GM12878 (cell line): ENCODE measurements at regions not wholly inside any gene's neighbourhood (a gene's known extent, or its start where the extent isn't known, plus 50 kb on each side); places are given as distances from the start of the nearest gene placed in this dataset.

Experiments
- ATAC-seq: fragments of 200-7000 bp; cut with Tn5 transposase; 3 replicates; pipeline ENCODE4 v1.9.1; 2020; ENCODE audit warnings: mild to moderate bottlenecking, moderate library complexity
- BruUV-seq: library from RNA; stranded (reverse); fragments of 400-500 nt; replicated peaks from 2 replicates; lab custom pipeline; 2021; lab: Mats Ljungman, UMichigan
- CTCF ChIA-PET: fragments of 300-600 bp; sonication (Branson Sonifier 250); formaldehyde crosslinking; extraction: SDS; loops from one replicate; lab custom pipeline; 2021; ENCODE audit warnings: inconsistent platforms; lab: Yijun Ruan, JAX
- POLR2A ChIA-PET: fragments of 350-600 bp; formaldehyde crosslinking; extraction: SDS; loops from one replicate; lab custom pipeline; 2021; ENCODE audit warnings: inconsistent platforms; lab: Charles Lee
- RAD21 ChIA-PET: fragments of 300-600 bp; sonication (Branson Sonifier 250); formaldehyde crosslinking; loops from one replicate; lab custom pipeline; 2023; ENCODE audit warnings: antibody characterized with exemption; ENCODE audit not compliant: unreplicated experiment; lab: Charles Lee
- SMC1A ChIA-PET: fragments of 300-600 bp; sonication (Branson Sonifier 250); formaldehyde crosslinking; loops from one replicate; lab custom pipeline; 2023; ENCODE audit not compliant: unreplicated experiment, uncharacterized antibody; lab: Charles Lee
- DNase-seq: peaks from one replicate; pipeline ENCODE4 v3.0.0-alpha.2; 2011; ENCODE audit warnings: low read depth, low spot score
- FAIRE-seq: peaks from 3 replicates; lab custom pipeline; 2011; peaks lifted over from hg19 to GRCh38; lab: Jason Lieb, UNC
- H2AFZ ChIP-seq: 2 replicates; pipeline ENCODE4 v1.6.0; 2011; ENCODE audit warnings: low read depth, low read length, control low read depth; ENCODE audit not compliant: control insufficient read depth
- H3K27ac ChIP-seq: 2 replicates; pipeline ENCODE4 v1.5.1; 2011; ENCODE audit warnings: control low read depth; ENCODE audit not compliant: control insufficient read depth, insufficient read depth
- H3K27me3 ChIP-seq, 2 experiments: replicated peaks in 1 of 2; 2 replicates each; pipeline versions ENCODE4 v1.6.0 to v1.6.1; 2011; ENCODE audit warnings: low read length in 1 of 2; ENCODE audit not compliant: control insufficient read depth in 2 of 2, insufficient read depth in 2 of 2
- H3K36me3 ChIP-seq, 2 experiments: 2 replicates each; pipeline ENCODE4 v1.5.1; 2011; ENCODE audit warnings: low read length in 1 of 2; ENCODE audit not compliant: control insufficient read depth in 2 of 2, insufficient read depth in 2 of 2
- H3K4me1 ChIP-seq: 2 replicates; pipeline ENCODE4 v1.6.1; 2011; ENCODE audit warnings: mild to moderate bottlenecking, low read length, moderate library complexity, mixed read lengths; ENCODE audit not compliant: control insufficient read depth, insufficient read depth
- H3K4me2 ChIP-seq: 2 replicates; pipeline ENCODE4 v1.6.0; 2011; ENCODE audit warnings: control low read depth; ENCODE audit not compliant: control insufficient read depth, insufficient read depth
- H3K4me3 ChIP-seq: fragments of 200-600 bp; sonication (generic); 2 replicates; pipeline ENCODE4 v1.5.1; 2016
- H3K79me2 ChIP-seq: 2 replicates; pipeline ENCODE4 v1.6.0; 2011; ENCODE audit warnings: low read length; ENCODE audit not compliant: control insufficient read depth, insufficient read depth
- H3K9ac ChIP-seq: 2 replicates; pipeline ENCODE4 v1.8.0; 2011; ENCODE audit warnings: low read length, control low read depth, mixed read lengths; ENCODE audit not compliant: control insufficient read depth, insufficient read depth
- H3K9me3 ChIP-seq: replicated peaks from 3 replicates; pipeline ENCODE4 v1.5.1; 2011; ENCODE audit warnings: mild to moderate bottlenecking, low read length; ENCODE audit not compliant: control insufficient read depth, insufficient read depth
- H4K20me1 ChIP-seq: 2 replicates; pipeline ENCODE4 v1.6.0; 2011; ENCODE audit not compliant: control insufficient read depth, insufficient read depth
- NFYB ChIP-seq: IDR thresholded peaks from 2 replicates; pipeline ENCODE4 v1.6.1; 2011; ENCODE audit warnings: low read depth, mild to moderate bottlenecking, low read length, improper control_type of control experiment, moderate library complexity; ENCODE audit not compliant: insufficient read depth
- PAX5 ChIP-seq: IDR thresholded peaks from 2 replicates; pipeline ENCODE4 v1.6.1; 2011; ENCODE audit warnings: low read depth, low read length, borderline replicate concordance
- USF1 ChIP-seq: IDR thresholded peaks from 2 replicates; pipeline ENCODE4 v1.6.1; 2011; ENCODE audit warnings: borderline replicate concordance, low read depth, mild to moderate bottlenecking, moderate library complexity, mixed read lengths, low read length; ENCODE audit not compliant: insufficient read depth; ENCODE audit errors: extremely low read length
- WGBS: methylation state at CpG from one replicate; pipeline ENCODE4 v1.1.6; 2016; ENCODE audit warnings: low lambda C conversion rate; ENCODE audit not compliant: insufficient replicate concordance, insufficient coverage; ENCODE audit errors: missing lambda C conversion rate; 5-methylcytosine and 5-hydroxymethylcytosine counted together
- in situ Hi-C: fragments of 300-500 bp; cut with MboI; formaldehyde crosslinking; loops from 9 replicates; pipeline ENCODE4 v1.14.3; 2018; ENCODE audit warnings: mixed read lengths
- intact Hi-C: fragments of 100-400 bp; cut with micrococcal nuclease; formaldehyde crosslinking; loops from one replicate; pipeline ENCODE4 v1.14.2; 2022; ENCODE audit not compliant: unreplicated experiment
- TF ChIP-seq, protein P1 (sequence below): fragments of 450-650 bp; IDR thresholded peaks from 2 replicates; pipeline ENCODE4 v1.6.1; 2017; ENCODE audit warnings: mild to moderate bottlenecking, moderate library complexity
- TF ChIP-seq, protein P2 (sequence below): fragments of 450-650 bp; IDR thresholded peaks from 2 replicates; pipeline ENCODE4 v1.6.1; 2017; ENCODE audit warnings: mild to moderate bottlenecking, low read depth, inconsistent platforms; ENCODE audit not compliant: poor library complexity, severe bottlenecking

GRCh38 chr9:106220415-106220814, 526.1 kb downstream of the TMEM38B start:
- POLR2A ChIA-PET: no interaction called here
- H3K4me2 ChIP-seq: no peak overlapping the region
- intact Hi-C loops: no loop called here
- no peaks in the 10 kb centered on the region for H3K4me1 ChIP-seq
- TF ChIP-seq, protein P1, sequence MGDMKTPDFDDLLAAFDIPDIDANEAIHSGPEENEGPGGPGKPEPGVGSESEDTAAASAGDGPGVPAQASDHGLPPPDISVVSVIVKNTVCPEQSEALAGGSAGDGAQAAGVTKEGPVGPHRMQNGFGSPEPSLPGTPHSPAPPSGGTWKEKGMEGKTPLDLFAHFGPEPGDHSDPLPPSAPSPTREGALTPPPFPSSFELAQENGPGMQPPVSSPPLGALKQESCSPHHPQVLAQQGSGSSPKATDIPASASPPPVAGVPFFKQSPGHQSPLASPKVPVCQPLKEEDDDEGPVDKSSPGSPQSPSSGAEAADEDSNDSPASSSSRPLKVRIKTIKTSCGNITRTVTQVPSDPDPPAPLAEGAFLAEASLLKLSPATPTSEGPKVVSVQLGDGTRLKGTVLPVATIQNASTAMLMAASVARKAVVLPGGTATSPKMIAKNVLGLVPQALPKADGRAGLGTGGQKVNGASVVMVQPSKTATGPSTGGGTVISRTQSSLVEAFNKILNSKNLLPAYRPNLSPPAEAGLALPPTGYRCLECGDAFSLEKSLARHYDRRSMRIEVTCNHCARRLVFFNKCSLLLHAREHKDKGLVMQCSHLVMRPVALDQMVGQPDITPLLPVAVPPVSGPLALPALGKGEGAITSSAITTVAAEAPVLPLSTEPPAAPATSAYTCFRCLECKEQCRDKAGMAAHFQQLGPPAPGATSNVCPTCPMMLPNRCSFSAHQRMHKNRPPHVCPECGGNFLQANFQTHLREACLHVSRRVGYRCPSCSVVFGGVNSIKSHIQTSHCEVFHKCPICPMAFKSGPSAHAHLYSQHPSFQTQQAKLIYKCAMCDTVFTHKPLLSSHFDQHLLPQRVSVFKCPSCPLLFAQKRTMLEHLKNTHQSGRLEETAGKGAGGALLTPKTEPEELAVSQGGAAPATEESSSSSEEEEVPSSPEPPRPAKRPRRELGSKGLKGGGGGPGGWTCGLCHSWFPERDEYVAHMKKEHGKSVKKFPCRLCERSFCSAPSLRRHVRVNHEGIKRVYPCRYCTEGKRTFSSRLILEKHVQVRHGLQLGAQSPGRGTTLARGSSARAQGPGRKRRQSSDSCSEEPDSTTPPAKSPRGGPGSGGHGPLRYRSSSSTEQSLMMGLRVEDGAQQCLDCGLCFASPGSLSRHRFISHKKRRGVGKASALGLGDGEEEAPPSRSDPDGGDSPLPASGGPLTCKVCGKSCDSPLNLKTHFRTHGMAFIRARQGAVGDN: no peak
- TF ChIP-seq USF1: no peak
- no peak for TF ChIP-seq NFYB
- TF ChIP-seq, protein P2, sequence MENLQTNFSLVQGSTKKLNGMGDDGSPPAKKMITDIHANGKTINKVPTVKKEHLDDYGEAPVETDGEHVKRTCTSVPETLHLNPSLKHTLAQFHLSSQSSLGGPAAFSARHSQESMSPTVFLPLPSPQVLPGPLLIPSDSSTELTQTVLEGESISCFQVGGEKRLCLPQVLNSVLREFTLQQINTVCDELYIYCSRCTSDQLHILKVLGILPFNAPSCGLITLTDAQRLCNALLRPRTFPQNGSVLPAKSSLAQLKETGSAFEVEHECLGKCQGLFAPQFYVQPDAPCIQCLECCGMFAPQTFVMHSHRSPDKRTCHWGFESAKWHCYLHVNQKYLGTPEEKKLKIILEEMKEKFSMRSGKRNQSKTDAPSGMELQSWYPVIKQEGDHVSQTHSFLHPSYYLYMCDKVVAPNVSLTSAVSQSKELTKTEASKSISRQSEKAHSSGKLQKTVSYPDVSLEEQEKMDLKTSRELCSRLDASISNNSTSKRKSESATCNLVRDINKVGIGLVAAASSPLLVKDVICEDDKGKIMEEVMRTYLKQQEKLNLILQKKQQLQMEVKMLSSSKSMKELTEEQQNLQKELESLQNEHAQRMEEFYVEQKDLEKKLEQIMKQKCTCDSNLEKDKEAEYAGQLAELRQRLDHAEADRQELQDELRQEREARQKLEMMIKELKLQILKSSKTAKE: no peak
- TF ChIP-seq PAX5: no peak
- no peak overlapping the region for H3K4me3 ChIP-seq
- RAD21 ChIA-PET: no interaction called here
- in situ Hi-C loops: no loop called here
- H3K27ac ChIP-seq: no peak overlapping the region
- H3K79me2 ChIP-seq: no peaks in the 10 kb centered on the region
- CTCF ChIA-PET: no interaction called here
- FAIRE-seq (no peak), ATAC-seq (no peak), DNase-seq (no peak)
- no peaks in the 10 kb centered on the region for H3K36me3 ChIP-seq
- SMC1A ChIA-PET: no interaction called here
- H3K9ac ChIP-seq: no peak overlapping the region
- 39% methylated on average over 5 of the region's 5 CpGs for WGBS
- BruUV-seq: no TSS peak
- H2AFZ ChIP-seq: no peak overlapping the region
- no peaks in the 10 kb centered on the region for H4K20me1 ChIP-seq
- H3K9me3 ChIP-seq: no peaks in the 10 kb centered on the region; the same call in 2 of the 3 replicates
- no peaks in the 10 kb centered on the region; a peak in 1 of 4 replicates for H3K27me3 ChIP-seq
